Tibial nerve (tissue), 4 donors: ENCODE measurements at regions not wholly inside any gene's neighbourhood (a gene's known extent, or its start where the extent isn't known, plus 50 kb on each side); places are given as distances from the start of the nearest gene placed in this dataset.

Experiments
- EP300 ChIP-seq, 2 donors: sonication (generic); formaldehyde crosslinking; IDR thresholded peaks; one replicate each; pipeline ENCODE4 v1.6.1; 2017; ENCODE audit warnings: antibody characterized with exemption in 2 of 2, mild to moderate bottlenecking in 1 of 2
- POLR2A ChIP-seq, 2 donors: fragments of 450-650 bp; IDR thresholded peaks; one replicate each; pipeline ENCODE4 v1.6.1; 2017; ENCODE audit warnings: antibody characterized with exemption in 2 of 2, mild to moderate bottlenecking in 2 of 2, moderate library complexity in 2 of 2
- TF ChIP-seq, protein P1 (sequence below), 5 experiments: fragments of 200-600 bp in 3 of 5; fragments of 450-650 bp in 2 of 5; sonication (generic) in 3 of 5; IDR thresholded peaks; one replicate each; pipeline ENCODE4 v1.5.1; 2016 to 2019; ENCODE audit warnings: antibody characterized with exemption in 5 of 5, mild to moderate bottlenecking in 3 of 5, moderate library complexity in 2 of 5

- TF ChIP-seq, protein P1, sequence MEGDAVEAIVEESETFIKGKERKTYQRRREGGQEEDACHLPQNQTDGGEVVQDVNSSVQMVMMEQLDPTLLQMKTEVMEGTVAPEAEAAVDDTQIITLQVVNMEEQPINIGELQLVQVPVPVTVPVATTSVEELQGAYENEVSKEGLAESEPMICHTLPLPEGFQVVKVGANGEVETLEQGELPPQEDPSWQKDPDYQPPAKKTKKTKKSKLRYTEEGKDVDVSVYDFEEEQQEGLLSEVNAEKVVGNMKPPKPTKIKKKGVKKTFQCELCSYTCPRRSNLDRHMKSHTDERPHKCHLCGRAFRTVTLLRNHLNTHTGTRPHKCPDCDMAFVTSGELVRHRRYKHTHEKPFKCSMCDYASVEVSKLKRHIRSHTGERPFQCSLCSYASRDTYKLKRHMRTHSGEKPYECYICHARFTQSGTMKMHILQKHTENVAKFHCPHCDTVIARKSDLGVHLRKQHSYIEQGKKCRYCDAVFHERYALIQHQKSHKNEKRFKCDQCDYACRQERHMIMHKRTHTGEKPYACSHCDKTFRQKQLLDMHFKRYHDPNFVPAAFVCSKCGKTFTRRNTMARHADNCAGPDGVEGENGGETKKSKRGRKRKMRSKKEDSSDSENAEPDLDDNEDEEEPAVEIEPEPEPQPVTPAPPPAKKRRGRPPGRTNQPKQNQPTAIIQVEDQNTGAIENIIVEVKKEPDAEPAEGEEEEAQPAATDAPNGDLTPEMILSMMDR (IDR thresholded peaks at IDR 0.05): no peak
- TF ChIP-seq POLR2A (IDR thresholded peaks at IDR 0.05) (no peak), EP300 (IDR thresholded peaks at IDR 0.05) (no peak)
These were observed 235.1 kb downstream of the DLEU7 start for GRCh38 chr13:50608370-50608769.
